Coronary artery (tissue), 2 donors: ENCODE measurements at regions not wholly inside any gene's neighbourhood (a gene's known extent, or its start where the extent isn't known, plus 50 kb on each side); places are given as distances from the start of the nearest gene placed in this dataset.

Experiments
- DNase-seq: peaks from one replicate; pipeline ENCODE4 v3.0.0-alpha.2; 2017; ENCODE audit warnings: low spot score
- H3K27ac ChIP-seq, 2 donors: fragments of 200-600 bp; sonication (generic); one replicate each; pipeline ENCODE4 v1.5.1; 2016 to 2019
- H3K4me3 ChIP-seq: fragments of 200-600 bp; sonication (generic); 2 replicates; pipeline ENCODE4 v1.5.1; 2016; ENCODE audit warnings: mild to moderate bottlenecking, moderate library complexity
- TF ChIP-seq, protein P1 (sequence below): fragments of 200-600 bp; sonication (generic); IDR thresholded peaks from one replicate; pipeline ENCODE4 v1.5.1; 2019; ENCODE audit warnings: antibody characterized with exemption

DNA sequence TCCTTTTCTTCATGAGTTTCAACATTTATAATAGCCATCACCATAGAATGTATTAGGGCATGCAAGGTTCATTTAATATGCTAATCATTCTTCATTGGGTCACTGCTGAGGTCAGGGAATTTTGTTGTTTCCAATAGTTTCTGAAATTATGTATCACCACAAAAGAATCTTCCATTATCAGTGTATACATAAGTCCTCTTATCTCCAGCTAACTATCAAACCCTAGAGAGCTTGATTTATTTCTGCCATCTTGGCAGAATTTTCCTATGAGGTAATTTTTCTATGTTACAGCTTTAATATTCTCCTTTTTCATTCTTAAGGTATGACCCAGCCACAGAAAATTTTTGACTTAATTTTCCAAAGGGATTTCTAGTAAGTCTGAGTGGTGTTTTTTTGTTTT lies 415.0 kb upstream of the SLITRK1 start:
- no peak for DNase-seq
- Histone ChIP-seq H3K4me3 (no peak overlapping the region), H3K27ac (no peak overlapping the region)
- TF ChIP-seq, protein P1, sequence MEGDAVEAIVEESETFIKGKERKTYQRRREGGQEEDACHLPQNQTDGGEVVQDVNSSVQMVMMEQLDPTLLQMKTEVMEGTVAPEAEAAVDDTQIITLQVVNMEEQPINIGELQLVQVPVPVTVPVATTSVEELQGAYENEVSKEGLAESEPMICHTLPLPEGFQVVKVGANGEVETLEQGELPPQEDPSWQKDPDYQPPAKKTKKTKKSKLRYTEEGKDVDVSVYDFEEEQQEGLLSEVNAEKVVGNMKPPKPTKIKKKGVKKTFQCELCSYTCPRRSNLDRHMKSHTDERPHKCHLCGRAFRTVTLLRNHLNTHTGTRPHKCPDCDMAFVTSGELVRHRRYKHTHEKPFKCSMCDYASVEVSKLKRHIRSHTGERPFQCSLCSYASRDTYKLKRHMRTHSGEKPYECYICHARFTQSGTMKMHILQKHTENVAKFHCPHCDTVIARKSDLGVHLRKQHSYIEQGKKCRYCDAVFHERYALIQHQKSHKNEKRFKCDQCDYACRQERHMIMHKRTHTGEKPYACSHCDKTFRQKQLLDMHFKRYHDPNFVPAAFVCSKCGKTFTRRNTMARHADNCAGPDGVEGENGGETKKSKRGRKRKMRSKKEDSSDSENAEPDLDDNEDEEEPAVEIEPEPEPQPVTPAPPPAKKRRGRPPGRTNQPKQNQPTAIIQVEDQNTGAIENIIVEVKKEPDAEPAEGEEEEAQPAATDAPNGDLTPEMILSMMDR: no peak

DNA sequence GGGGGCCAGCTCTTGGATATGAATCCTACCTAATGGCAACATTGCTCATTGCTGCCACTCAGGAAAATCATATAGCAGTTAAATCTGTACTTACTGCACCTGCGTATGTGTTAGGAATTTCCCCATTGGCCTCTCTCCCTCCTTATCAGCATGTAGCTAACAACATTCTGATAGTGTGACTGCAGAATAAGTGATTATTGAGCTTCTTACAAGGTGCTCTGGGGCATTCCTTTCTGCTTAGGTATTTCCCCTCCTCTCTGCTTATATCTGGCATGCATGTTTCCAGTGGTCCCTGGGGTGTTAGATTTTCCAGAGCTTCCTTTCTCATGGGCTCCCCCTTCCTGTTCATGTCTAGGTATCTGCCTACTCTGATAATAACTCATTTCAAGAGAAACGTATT lies 414.1 kb upstream of the SLITRK1 start:
- H3K27ac ChIP-seq: no peak overlapping the region
- no peak overlapping the region for H3K4me3 ChIP-seq
- no peak for DNase-seq
- TF ChIP-seq, protein P1: no peak

DNA sequence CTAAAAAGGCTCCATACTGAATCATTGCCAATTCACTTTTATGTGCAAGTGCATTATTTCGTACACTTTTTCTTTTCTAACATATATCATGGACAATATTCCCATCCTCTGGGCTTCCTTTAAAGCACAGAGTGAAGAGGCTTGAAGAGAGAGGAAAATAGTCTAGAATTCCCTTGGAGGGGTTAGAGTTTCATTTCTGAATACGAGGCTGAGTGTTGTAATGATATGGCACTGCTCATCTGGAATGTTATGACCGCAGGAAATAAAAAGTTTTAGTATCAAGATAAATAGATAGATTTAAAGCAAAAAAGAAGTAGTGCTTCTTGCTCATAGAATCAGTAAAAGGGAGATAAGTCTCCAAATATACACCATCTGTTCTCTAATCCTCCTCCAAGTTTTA lies 412.3 kb upstream of the SLITRK1 start:
- H3K27ac ChIP-seq: no peak overlapping the region
- no peak for DNase-seq
- no peak overlapping the region for H3K4me3 ChIP-seq
- TF ChIP-seq, protein P1: no peak

DNA sequence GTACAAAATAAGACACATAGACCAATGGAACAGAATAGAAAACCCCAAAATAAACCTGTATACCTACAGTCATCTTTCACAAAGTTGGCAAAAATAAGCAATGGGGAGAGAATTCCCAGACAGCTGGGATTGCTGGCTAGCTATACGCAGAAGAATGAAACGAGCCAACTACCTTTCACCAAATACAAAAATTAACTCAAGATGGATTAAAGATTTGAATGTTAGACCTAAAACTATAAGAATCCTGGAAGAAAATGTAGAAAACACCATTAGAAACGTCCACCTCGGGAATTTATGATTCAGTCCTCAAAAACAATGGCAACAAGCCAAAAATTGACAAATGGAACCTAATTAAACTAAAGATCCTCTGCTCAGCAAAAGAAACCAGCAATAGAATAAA lies 408.1 kb upstream of the SLITRK1 start:
- Histone ChIP-seq H3K27ac (no peak overlapping the region), H3K4me3 (no peak overlapping the region)
- DNase-seq: no peak
- TF ChIP-seq, protein P1: no peak

DNA sequence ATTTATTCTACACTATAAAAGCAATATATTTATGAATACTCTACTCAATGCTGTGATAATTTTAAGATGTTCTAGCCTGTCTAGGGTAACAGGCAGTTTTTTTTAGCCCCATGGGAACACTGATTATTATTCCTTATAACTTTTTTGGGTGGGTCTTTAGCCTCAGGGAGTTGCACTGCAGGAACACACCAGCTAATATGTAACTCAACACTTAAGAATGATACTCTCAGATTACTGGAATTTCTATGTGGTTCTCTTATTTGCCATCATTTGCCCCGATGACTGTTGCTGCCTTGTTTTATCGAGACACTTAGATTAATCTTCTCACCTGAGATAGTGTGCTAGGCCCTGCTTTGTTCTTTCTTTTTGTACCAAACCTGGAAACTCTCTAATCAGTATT lies 396.9 kb upstream of the SLITRK1 start:
- TF ChIP-seq, protein P1: no peak
- no peak overlapping the region for H3K27ac ChIP-seq
- no peak overlapping the region for H3K4me3 ChIP-seq
- DNase-seq: no peak

DNA sequence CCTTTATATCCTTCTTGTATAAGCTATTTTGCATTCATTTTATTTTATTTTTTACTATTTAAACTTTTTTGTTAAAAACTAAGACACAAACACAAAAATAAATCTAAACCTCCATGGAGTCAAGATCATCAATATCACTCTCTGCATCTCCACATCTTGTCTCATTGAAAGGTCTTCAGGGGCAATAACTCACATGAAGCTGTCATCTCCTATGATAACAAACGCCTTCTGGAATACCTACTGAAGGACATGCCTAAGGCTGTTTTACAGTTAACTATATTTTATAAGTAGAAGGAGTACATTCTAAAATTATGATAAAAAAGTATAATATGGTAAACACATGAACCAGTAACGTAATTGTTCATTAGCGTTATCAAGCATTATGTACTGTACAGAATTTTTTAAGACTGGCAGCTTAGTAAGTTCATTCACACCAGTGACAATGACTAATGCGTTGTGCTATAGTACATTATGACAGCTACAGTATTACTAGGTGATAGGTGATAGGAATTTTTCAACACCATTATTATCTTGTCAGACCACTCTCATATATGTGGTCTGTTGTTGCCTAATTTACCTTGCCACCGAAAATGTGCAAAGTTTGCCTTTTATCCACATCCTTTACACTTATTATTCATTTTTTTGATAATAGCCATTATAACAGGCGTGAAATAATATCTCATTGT lies 390.7 kb upstream of the SLITRK1 start:
- TF ChIP-seq, protein P1: no peak
- no peak overlapping the region for H3K4me3 ChIP-seq
- no peak overlapping the region for H3K27ac ChIP-seq
- no peak for DNase-seq

DNA sequence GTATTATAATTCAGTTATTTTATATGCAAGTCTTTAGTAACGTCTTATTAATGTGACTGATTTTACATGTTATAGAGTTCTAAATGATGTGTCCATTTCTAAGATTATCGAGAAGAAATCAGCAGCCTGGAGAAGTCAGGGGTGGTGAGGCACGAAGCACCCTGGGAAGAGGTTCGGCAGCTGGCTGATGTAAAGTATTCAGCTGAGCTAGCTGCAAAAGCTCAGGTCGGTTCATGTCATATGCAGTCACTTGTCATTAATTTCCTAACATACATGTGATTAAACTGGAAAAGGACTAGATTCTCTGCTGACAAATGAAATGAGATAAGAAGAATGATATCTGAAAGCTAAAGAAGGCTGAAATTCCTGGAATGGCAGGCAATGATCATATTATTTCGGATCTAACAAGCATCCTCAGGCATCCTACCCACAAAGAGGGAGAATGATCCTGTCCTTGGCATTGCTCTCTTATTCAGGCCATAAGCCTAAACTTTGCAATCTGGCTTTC lies 383.0 kb upstream of the SLITRK1 start:
- Histone ChIP-seq H3K4me3 (no peak overlapping the region), H3K27ac (no peak overlapping the region)
- DNase-seq: no peak
- TF ChIP-seq, protein P1: no peak
